ENCODE measurements at regions not wholly inside any gene's neighbourhood (a gene's known extent, or its start where the extent isn't known, plus 50 kb on each side); places are given as distances from the start of the nearest gene placed in this dataset.

- TF ChIP-seq CHD7 (IDR thresholded peaks at IDR 0.05; ENCODE audit: low read depth, low read length), result no peak
- TF ChIP-seq RBM17 (IDR thresholded peaks at IDR 0.05; ENCODE audit: borderline replicate concordance, low read depth, low read length), result no peak
- TF ChIP-seq U2AF1 (optimal IDR thresholded peaks at IDR 0.05; ENCODE audit: low read depth, low read length), result peak; percentile 50
- TF ChIP-seq ZNF384 (IDR thresholded peaks at IDR 0.05; ENCODE audit: low read depth, low read length), result 0 out of 2 replicates have a peak, but pooled peaks have one; percentile 8
- no peak for TF ChIP-seq ZNF57 (CRISPR knock-in tag; IDR thresholded peaks at IDR 0.05)
- no peak for TF ChIP-seq CBX5 (IDR thresholded peaks at IDR 0.05; ENCODE audit: borderline replicate concordance, low read depth)
- no peak for TF ChIP-seq BDP1 (IDR thresholded peaks at IDR 0.05; ENCODE audit: insufficient read depth, insufficient read length)
- TF ChIP-seq ZC3H11A (IDR thresholded peaks at IDR 0.05; ENCODE audit: low read depth, low read length), result no peak
- TF ChIP-seq VEZF1 (CRISPR knock-in tag; IDR thresholded peaks at IDR 0.05), result no peak
- no peak for TF ChIP-seq ETS2 (tag; IDR thresholded peaks at IDR 0.05; ENCODE audit: borderline replicate concordance, poor library complexity, severe bottlenecking)
- TF ChIP-seq SRSF9 (IDR thresholded peaks at IDR 0.05; ENCODE audit: borderline replicate concordance, low read depth, low read length), result no peak
- no peak for TF ChIP-seq FOXM1 (IDR thresholded peaks at IDR 0.05; ENCODE audit: low read depth)
- peak; percentile 38; the same call in 1 of the 2 replicates for TF ChIP-seq FOXM1 (CRISPR knock-in tag; IDR thresholded peaks at IDR 0.05; ENCODE audit: low read depth)
- no peak for TF ChIP-seq HCFC1 (IDR thresholded peaks at IDR 0.05; ENCODE audit: low read depth, low read length)
These were observed 188.1 kb downstream of the ZEB2 start (continued) for GRCh38 chr2:144331674-144332355.
